HL-60 (cell line): ENCODE measurements at regions not wholly inside any gene's neighbourhood (a gene's known extent, or its start where the extent isn't known, plus 50 kb on each side); places are given as distances from the start of the nearest gene placed in this dataset.

Source experiments
- DNase-seq, 2 experiments: peaks; one replicate each; pipeline ENCODE4 v3.0.0-alpha.2; 2010 to 2020; ENCODE audit warnings: low read depth in 1 of 2, low spot score in 1 of 2
- H3K27ac ChIP-seq: fragments of 250-450 bp; sonication (Bioruptor Pico); replicated peaks from 2 replicates; pipeline ENCODE4 v1.5.1; 2020; ENCODE audit warnings: mild to moderate bottlenecking, moderate library complexity
- H3K27me3 ChIP-seq: fragments of 250-450 bp; sonication (Bioruptor Pico); 2 replicates; pipeline ENCODE4 v1.5.1; 2021; ENCODE audit warnings: mild to moderate bottlenecking, moderate library complexity; ENCODE audit not compliant: insufficient read depth, poor library complexity, severe bottlenecking
- H3K4me3 ChIP-seq: replicated peaks from 2 replicates; pipeline ENCODE4 v1.5.1; 2011; ENCODE audit warnings: mild to moderate bottlenecking, control low read depth, low read length; ENCODE audit not compliant: insufficient read depth
- CTCF ChIP-seq: IDR thresholded peaks from one replicate; pipeline ENCODE4 v1.5.1; 2011; ENCODE audit warnings: low read length, control low read depth, inconsistent platforms; ENCODE audit not compliant: insufficient read depth
- GABPA ChIP-seq: IDR thresholded peaks from 2 replicates; pipeline ENCODE4 v1.6.1; 2012; ENCODE audit warnings: low read depth
- POLR2AphosphoS5 ChIP-seq: IDR thresholded peaks from 2 replicates; pipeline ENCODE4 v1.6.1; 2012; ENCODE audit warnings: low read depth
- REST ChIP-seq: IDR thresholded peaks from 2 replicates; pipeline ENCODE4 v1.6.1; 2012; ENCODE audit warnings: low read depth; ENCODE audit not compliant: insufficient replicate concordance
- SPI1 ChIP-seq: IDR thresholded peaks from 2 replicates; pipeline ENCODE4 v1.6.1; 2012; ENCODE audit warnings: low read depth, mild to moderate bottlenecking, borderline replicate concordance

GRCh38 chr10:29751684-29752083 lies 116.9 kb upstream of the SVIL start:
- no peak overlapping the region for H3K4me3 ChIP-seq
- H3K27ac ChIP-seq = no peak overlapping the region
- no peak for DNase-seq
- TF ChIP-seq REST = no peak
- no peak for TF ChIP-seq CTCF
- TF ChIP-seq POLR2AphosphoS5 = no peak
- TF ChIP-seq SPI1 = no peak
- no peak for TF ChIP-seq GABPA
- H3K27me3 ChIP-seq = no peaks in the 10 kb centered on the region

GRCh38 chr10:29751240-29751639 lies 116.5 kb upstream of the SVIL start:
- H3K27ac ChIP-seq = no peak overlapping the region
- H3K27me3 ChIP-seq = no peaks in the 10 kb centered on the region
- no peak for DNase-seq
- TF ChIP-seq REST = no peak
- TF ChIP-seq POLR2AphosphoS5 = no peak
- TF ChIP-seq GABPA = no peak
- no peak for TF ChIP-seq CTCF
- no peak for TF ChIP-seq SPI1
- no peak overlapping the region for H3K4me3 ChIP-seq

- no peak for DNase-seq
- no peak for TF ChIP-seq POLR2AphosphoS5
- no peak for TF ChIP-seq SPI1
- TF ChIP-seq REST = no peak
- TF ChIP-seq GABPA = no peak
- no peak for TF ChIP-seq CTCF
- no peak overlapping the region for H3K4me3 ChIP-seq
- H3K27ac ChIP-seq = no peak overlapping the region
- no peaks in the 10 kb centered on the region for H3K27me3 ChIP-seq
Observed at GRCh38 chr10:29749150-29749549, 114.4 kb upstream of the SVIL start.
